SK-N-MC (cell line): ENCODE measurements at regions not wholly inside any gene's neighbourhood (a gene's known extent, or its start where the extent isn't known, plus 50 kb on each side); places are given as distances from the start of the nearest gene placed in this dataset.

Source experiments
- EZH2 ChIP-seq: fragments of 200-600 bp; sonication (generic); IDR thresholded peaks from one replicate; pipeline ENCODE4 v1.6.1; 2017; ENCODE audit warnings: antibody characterized with exemption
- FOXP2 ChIP-seq: optimal IDR thresholded peaks from 2 replicates; pipeline ENCODE3; 2011; ENCODE audit warnings: mild to moderate bottlenecking, moderate library complexity; ENCODE audit not compliant: insufficient read depth; ENCODE audit errors: extremely low read length, control extremely low read depth
- POLR2AphosphoS5 ChIP-seq: IDR thresholded peaks from 2 replicates; pipeline ENCODE4 v1.6.1; 2012; ENCODE audit warnings: mild to moderate bottlenecking, low read depth, low read length, borderline replicate concordance

GRCh38 chr13:60936281-60936680 is 479.4 kb downstream of the PCDH20 start:
- no peak for TF ChIP-seq POLR2AphosphoS5
- no peak for TF ChIP-seq FOXP2
- TF ChIP-seq EZH2: no peak
